ENCODE measurements at regions not wholly inside any gene's neighbourhood (a gene's known extent, or its start where the extent isn't known, plus 50 kb on each side); places are given as distances from the start of the nearest gene placed in this dataset.

GRCh38 chr3:117172426-117172825, 462.8 kb downstream of the TUSC7 start:
- no peak for DNase-seq (ENCODE audit: low read depth)
- TF ChIP-seq CTCF (IDR thresholded peaks at IDR 0.05; ENCODE audit: low read depth, low read length, missing control alignments), result no peak
- H3K4me3 ChIP-seq (ENCODE audit: low read depth, low read length), result no peak overlapping the region

GRCh38 chr3:117181222-117181621, 471.6 kb downstream of the TUSC7 start:
- H3K4me3 ChIP-seq (ENCODE audit: low read depth, low read length), result no peak overlapping the region
- DNase-seq (ENCODE audit: low read depth), result no peak
- no peak for TF ChIP-seq CTCF (IDR thresholded peaks at IDR 0.05; ENCODE audit: low read depth, low read length, missing control alignments)

- no peak for TF ChIP-seq CTCF (IDR thresholded peaks at IDR 0.05; ENCODE audit: low read depth, low read length, missing control alignments)
Observed at GRCh38 chr3:117184574-117184973, 475.0 kb downstream of the TUSC7 start.

GRCh38 chr3:117191245-117191644, 481.7 kb downstream of the TUSC7 start:
- no peak for DNase-seq (ENCODE audit: low read depth)
- TF ChIP-seq CTCF (IDR thresholded peaks at IDR 0.05; ENCODE audit: low read depth, low read length, missing control alignments), result no peak
- H3K4me3 ChIP-seq (ENCODE audit: low read depth, low read length), result no peak overlapping the region

More at GRCh38 chr3:117184574-117184973, 475.0 kb downstream of the TUSC7 start:
- no peak for DNase-seq (ENCODE audit: low read depth)
- no peak overlapping the region for H3K4me3 ChIP-seq (ENCODE audit: low read depth, low read length)

GRCh38 chr3:117192888-117193287, 483.3 kb downstream of the TUSC7 start:
- H3K4me3 ChIP-seq (ENCODE audit: low read depth, low read length), result no peak overlapping the region
- TF ChIP-seq CTCF (IDR thresholded peaks at IDR 0.05; ENCODE audit: low read depth, low read length, missing control alignments), result no peak
- DNase-seq (ENCODE audit: low read depth), result no peak

GRCh38 chr3:117193390-117193789, 483.8 kb downstream of the TUSC7 start:
- H3K4me3 ChIP-seq (ENCODE audit: low read depth, low read length), result no peak overlapping the region
- no peak for DNase-seq (ENCODE audit: low read depth)
- TF ChIP-seq CTCF (IDR thresholded peaks at IDR 0.05; ENCODE audit: low read depth, low read length, missing control alignments), result peak; percentile 19

- no peak for TF ChIP-seq CTCF (IDR thresholded peaks at IDR 0.05; ENCODE audit: low read depth, low read length, missing control alignments)
Observed at GRCh38 chr3:117195034-117195433, 485.5 kb downstream of the TUSC7 start.

More at GRCh38 chr3:117195034-117195433, 485.5 kb downstream of the TUSC7 start:
- no peak for DNase-seq (ENCODE audit: low read depth)
- H3K4me3 ChIP-seq (ENCODE audit: low read depth, low read length), result no peak overlapping the region

Data from GM12864 (cell line).